ENCODE measurements at regions not wholly inside any gene's neighbourhood (a gene's known extent, or its start where the extent isn't known, plus 50 kb on each side); places are given as distances from the start of the nearest gene placed in this dataset.

DNA sequence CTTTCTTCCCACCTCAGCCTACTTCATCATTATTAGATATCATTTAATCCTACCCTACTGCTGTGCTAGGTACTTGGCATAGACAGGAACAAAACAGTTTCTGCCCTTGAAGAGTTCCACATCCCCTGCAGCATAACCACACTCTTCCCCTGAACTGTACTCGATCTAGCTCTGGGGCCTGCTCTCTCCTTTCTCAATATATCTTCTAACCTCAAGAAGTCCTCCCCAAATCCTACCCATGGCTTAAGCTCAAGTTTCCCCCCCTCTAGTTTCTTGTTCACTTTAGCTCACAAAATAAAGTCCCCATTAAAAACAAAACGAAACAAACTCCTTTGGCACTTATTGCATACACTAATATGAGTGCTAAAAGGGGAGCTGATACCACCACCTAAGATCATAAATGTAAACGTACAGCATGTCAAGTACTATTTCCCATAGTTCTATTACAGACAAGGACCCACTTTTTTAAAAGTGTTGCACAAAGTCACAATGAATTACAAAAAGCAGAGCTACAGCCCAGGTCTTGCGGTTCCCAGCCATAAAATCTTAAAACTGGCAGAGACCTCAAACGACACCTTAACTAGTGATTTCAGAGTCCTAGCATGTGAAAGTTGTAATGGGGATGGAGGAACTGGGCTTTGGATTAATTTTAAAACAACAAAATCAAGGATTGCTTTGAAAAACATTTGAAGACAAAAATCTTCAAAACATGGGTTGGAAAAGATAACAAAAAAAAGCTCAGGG, 80.7 kb downstream of the PTPDC1 start:
- TF ChIP-seq, protein P1, sequence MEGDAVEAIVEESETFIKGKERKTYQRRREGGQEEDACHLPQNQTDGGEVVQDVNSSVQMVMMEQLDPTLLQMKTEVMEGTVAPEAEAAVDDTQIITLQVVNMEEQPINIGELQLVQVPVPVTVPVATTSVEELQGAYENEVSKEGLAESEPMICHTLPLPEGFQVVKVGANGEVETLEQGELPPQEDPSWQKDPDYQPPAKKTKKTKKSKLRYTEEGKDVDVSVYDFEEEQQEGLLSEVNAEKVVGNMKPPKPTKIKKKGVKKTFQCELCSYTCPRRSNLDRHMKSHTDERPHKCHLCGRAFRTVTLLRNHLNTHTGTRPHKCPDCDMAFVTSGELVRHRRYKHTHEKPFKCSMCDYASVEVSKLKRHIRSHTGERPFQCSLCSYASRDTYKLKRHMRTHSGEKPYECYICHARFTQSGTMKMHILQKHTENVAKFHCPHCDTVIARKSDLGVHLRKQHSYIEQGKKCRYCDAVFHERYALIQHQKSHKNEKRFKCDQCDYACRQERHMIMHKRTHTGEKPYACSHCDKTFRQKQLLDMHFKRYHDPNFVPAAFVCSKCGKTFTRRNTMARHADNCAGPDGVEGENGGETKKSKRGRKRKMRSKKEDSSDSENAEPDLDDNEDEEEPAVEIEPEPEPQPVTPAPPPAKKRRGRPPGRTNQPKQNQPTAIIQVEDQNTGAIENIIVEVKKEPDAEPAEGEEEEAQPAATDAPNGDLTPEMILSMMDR (conservative IDR thresholded peaks at IDR 0.05; ENCODE audit: low read length) = no peak
- TF ChIP-seq EZH2phosphoT487 (IDR thresholded peaks at IDR 0.05; ENCODE audit: borderline replicate concordance) = no peak
- Histone ChIP-seq H4K20me1 (ENCODE audit: insufficient read depth, low read length, poor library complexity, severe bottlenecking) (peaks cover 31% of the 10 kb centered on the region), H3K9ac (ENCODE audit: low read depth, low read length, poor library complexity, severe bottlenecking) (peak overlapping the region; percentile 37), H3K4me3 (ENCODE audit: low read length, poor library complexity, severe bottlenecking) (peak overlapping the region; percentile 67), H2AFZ (ENCODE audit: low read length) (peak overlapping the region; percentile 72), H3F3A (ENCODE audit: low read depth) (peaks cover 5% of the 10 kb centered on the region; the same call in 1 of the 2 replicates), H3K4me1 (ENCODE audit: insufficient read depth, low read length, poor library complexity, severe bottlenecking) (peaks cover 37% of the 10 kb centered on the region), H3K27me3 (ENCODE audit: insufficient read depth, low read length, poor library complexity, severe bottlenecking) (no peaks in the 10 kb centered on the region), H3K79me2 (ENCODE audit: insufficient read depth, low read length) (peaks cover 32% of the 10 kb centered on the region), H3K36me3 (ENCODE audit: insufficient read depth, low read length) (no peaks in the 10 kb centered on the region), H3K9me3 (ENCODE audit: insufficient read depth, low read depth, low read length) (no peaks in the 10 kb centered on the region), H3K9me2 (replicated peaks; ENCODE audit: low read depth, low read length) (no peaks in the 10 kb centered on the region), H3K4me2 (ENCODE audit: low read depth, low read length, poor library complexity, severe bottlenecking) (peak overlapping the region; percentile 76)

DNA sequence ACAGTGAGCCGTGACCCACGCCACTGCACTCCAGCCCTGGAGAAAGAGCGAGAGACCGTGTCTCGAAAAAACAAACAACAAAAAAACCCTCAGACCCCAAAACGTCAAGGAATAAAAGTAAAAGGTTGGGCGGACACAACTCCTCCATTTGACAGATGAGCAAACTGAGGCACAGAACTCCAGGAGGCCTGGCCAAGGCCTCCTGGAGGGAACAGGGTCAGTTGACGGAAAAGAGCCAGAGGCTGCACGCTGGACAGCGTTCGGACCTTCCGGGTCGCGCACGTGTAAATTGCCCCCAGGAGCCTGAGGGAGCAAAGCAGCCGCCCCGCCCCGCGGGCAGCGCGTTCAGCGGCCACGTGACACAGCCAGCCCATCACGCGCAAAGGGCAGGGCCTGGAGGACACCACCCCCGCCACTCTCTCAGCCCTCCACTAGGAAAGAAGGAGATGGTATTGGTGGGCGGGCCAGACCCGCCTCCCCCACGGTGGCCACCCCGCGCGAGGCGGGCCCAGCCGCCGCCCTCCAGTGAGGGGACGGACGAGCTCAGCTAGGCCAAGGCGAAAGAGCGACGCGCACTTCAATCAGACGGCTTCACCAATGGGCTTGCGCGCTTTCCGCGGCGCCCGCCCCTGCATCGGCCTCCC, 81.5 kb downstream of the PTPDC1 start:
- Histone ChIP-seq H3F3A (ENCODE audit: low read depth) (peaks cover 5% of the 10 kb centered on the region; the same call in 1 of the 2 replicates), H3K9me2 (replicated peaks; ENCODE audit: low read depth, low read length) (no peaks in the 10 kb centered on the region), H3K9me3 (ENCODE audit: insufficient read depth, low read depth, low read length) (no peaks in the 10 kb centered on the region), H3K36me3 (ENCODE audit: insufficient read depth, low read length) (no peaks in the 10 kb centered on the region), H4K20me1 (ENCODE audit: insufficient read depth, low read length, poor library complexity, severe bottlenecking) (peaks cover 39% of the 10 kb centered on the region), H3K4me2 (ENCODE audit: low read depth, low read length, poor library complexity, severe bottlenecking) (peak overlapping the region; percentile 76), H3K4me3 (ENCODE audit: low read length, poor library complexity, severe bottlenecking) (peak overlapping the region; percentile 92), H3K4me1 (ENCODE audit: insufficient read depth, low read length, poor library complexity, severe bottlenecking) (peaks cover 44% of the 10 kb centered on the region), H3K9ac (ENCODE audit: low read depth, low read length, poor library complexity, severe bottlenecking) (peak overlapping the region; percentile 88), H2AFZ (ENCODE audit: low read length) (peak overlapping the region; percentile 72), H3K79me2 (ENCODE audit: insufficient read depth, low read length) (peaks cover 39% of the 10 kb centered on the region), H3K27me3 (ENCODE audit: insufficient read depth, low read length, poor library complexity, severe bottlenecking) (no peaks in the 10 kb centered on the region)
- TF ChIP-seq, protein P1 (conservative IDR thresholded peaks at IDR 0.05; ENCODE audit: low read length) = no peak
- TF ChIP-seq EZH2phosphoT487 (IDR thresholded peaks at IDR 0.05; ENCODE audit: borderline replicate concordance) = no peak

DNA sequence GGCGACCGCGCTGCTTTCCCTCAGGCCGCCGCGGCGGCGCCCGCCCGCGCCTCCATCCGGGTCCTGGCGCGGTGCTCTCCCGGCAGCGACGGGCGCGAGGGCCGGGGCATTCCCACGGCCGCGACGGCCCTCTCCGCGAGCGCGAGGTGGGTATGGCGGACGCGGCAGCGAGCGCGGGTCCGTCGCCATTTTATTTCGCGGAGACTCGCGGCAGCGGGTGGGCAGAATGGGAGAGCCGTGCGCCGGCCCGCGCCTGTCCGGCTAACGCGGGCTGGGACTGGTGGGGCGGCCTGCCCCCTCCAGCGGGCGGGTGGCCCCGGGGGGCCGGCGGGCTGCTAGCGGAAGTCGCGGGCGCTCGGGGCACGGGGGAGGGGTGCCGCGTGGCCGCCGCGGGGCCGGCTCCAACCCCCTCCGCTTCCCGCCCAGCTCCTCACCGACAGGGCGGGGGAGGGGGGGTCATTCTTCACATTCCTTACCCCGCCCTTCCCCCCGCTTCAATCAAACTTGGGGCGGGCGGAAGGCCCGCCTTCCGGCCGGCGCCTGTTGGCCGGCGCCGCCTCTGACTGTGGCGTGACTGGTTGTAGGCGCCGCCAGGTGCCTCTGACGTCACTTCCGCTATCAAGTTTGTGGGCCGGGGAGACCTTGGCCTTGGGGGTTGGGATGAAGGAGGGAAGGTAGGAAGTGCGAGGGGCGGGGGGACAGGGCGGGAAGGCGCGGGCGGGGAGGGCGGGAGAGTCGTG, 82.1 kb downstream of the PTPDC1 start:
- peaks cover 46% of the 10 kb centered on the region for H3K4me1 ChIP-seq (ENCODE audit: insufficient read depth, low read length, poor library complexity, severe bottlenecking)
- H3K9me2 ChIP-seq (replicated peaks; ENCODE audit: low read depth, low read length) = no peaks in the 10 kb centered on the region
- peaks cover 5% of the 10 kb centered on the region; the same call in 1 of the 2 replicates for H3F3A ChIP-seq (ENCODE audit: low read depth)
- no peak overlapping the region for H3K4me2 ChIP-seq (ENCODE audit: low read depth, low read length, poor library complexity, severe bottlenecking)
- H3K4me3 ChIP-seq (ENCODE audit: low read length, poor library complexity, severe bottlenecking) = peak overlapping the region; percentile 92
- H3K79me2 ChIP-seq (ENCODE audit: insufficient read depth, low read length) = peaks cover 46% of the 10 kb centered on the region
- H3K9me3 ChIP-seq (ENCODE audit: insufficient read depth, low read depth, low read length) = no peaks in the 10 kb centered on the region
- H3K36me3 ChIP-seq (ENCODE audit: insufficient read depth, low read length) = no peaks in the 10 kb centered on the region
- TF ChIP-seq, protein P1 (conservative IDR thresholded peaks at IDR 0.05; ENCODE audit: low read length) = no peak
- TF ChIP-seq EZH2phosphoT487 (IDR thresholded peaks at IDR 0.05; ENCODE audit: borderline replicate concordance) = no peak
- H3K9ac ChIP-seq (ENCODE audit: low read depth, low read length, poor library complexity, severe bottlenecking) = peak overlapping the region; percentile 88
- no peaks in the 10 kb centered on the region for H3K27me3 ChIP-seq (ENCODE audit: insufficient read depth, low read length, poor library complexity, severe bottlenecking)
- H4K20me1 ChIP-seq (ENCODE audit: insufficient read depth, low read length, poor library complexity, severe bottlenecking) = peaks cover 44% of the 10 kb centered on the region
- H2AFZ ChIP-seq (ENCODE audit: low read length) = peak overlapping the region; percentile 65; the same call in 1 of the 2 replicates
